Ovary (tissue), 3 donors: ENCODE measurements at regions not wholly inside any gene's neighbourhood (a gene's known extent, or its start where the extent isn't known, plus 50 kb on each side); places are given as distances from the start of the nearest gene placed in this dataset.

Experiments used
- CTCF ChIP-seq, 3 donors: fragments of 450-650 bp in 2 of 3; fragments of 200-600 bp in 1 of 3; IDR thresholded peaks; one replicate each; pipeline versions ENCODE4 v1.5.1 to v1.8.0; 2016 to 2022; ENCODE audit warnings: antibody characterized with exemption in 3 of 3, mild to moderate bottlenecking in 1 of 3
- EP300 ChIP-seq: sonication (generic); formaldehyde crosslinking; IDR thresholded peaks from one replicate; pipeline ENCODE4 v1.6.1; 2017; ENCODE audit warnings: antibody characterized with exemption
- POLR2A ChIP-seq: fragments of 450-650 bp; IDR thresholded peaks from one replicate; pipeline ENCODE4 v1.6.1; 2017; ENCODE audit warnings: antibody characterized with exemption, mild to moderate bottlenecking, moderate library complexity
- donor health status: DM: no; HTN: no; CAD: no.

GRCh38 chr2:36277881-36278523 lies 77.6 kb upstream of the CRIM1 start:
- TF ChIP-seq CTCF (IDR thresholded peaks at IDR 0.05) (no peak), EP300 (no peak), POLR2A (no peak)
